Natural killer cell (primary cell): ENCODE measurements at regions not wholly inside any gene's neighbourhood (a gene's known extent, or its start where the extent isn't known, plus 50 kb on each side); places are given as distances from the start of the nearest gene placed in this dataset.

Source experiments
- ATAC-seq, 3 donors: fragments of 150-1000 bp in 2 of 3; fragments of 200-7000 bp in 1 of 3; cut with Tn5 transposase; 1 replicate in 1 of 3; 2 replicates in 2 of 3; pipeline ENCODE4 v1.10.0; 2021; ENCODE audit warnings: mild to moderate bottlenecking in 2 of 3, moderate library complexity in 2 of 3
- DNase-seq, 2 donors: peaks; one replicate each; pipeline versions ENCODE4 v3.0.0 to v3.0.0-alpha.2; 2013 to 2021; ENCODE audit warnings: mixed read lengths in 1 of 2
- H3K27ac ChIP-seq: one replicate; pipeline ENCODE4 v1.5.1; 2013; ENCODE audit warnings: mild to moderate bottlenecking, low read length
- H3K27me3 ChIP-seq: one replicate; pipeline ENCODE4 v1.6.1; 2013; ENCODE audit warnings: low read length; ENCODE audit not compliant: control insufficient read depth, insufficient read depth
- H3K36me3 ChIP-seq: one replicate; pipeline ENCODE4 v1.6.1; 2013; ENCODE audit warnings: low read length; ENCODE audit not compliant: control insufficient read depth, insufficient read depth
- H3K4me1 ChIP-seq: one replicate; pipeline ENCODE4 v1.6.1; 2013; ENCODE audit warnings: low read length; ENCODE audit not compliant: control insufficient read depth, insufficient read depth
- H3K4me3 ChIP-seq: one replicate; pipeline ENCODE4 v1.5.1; 2013; ENCODE audit warnings: low read length
- H3K9me3 ChIP-seq: one replicate; pipeline ENCODE4 v1.6.1; 2013; ENCODE audit warnings: low read length; ENCODE audit not compliant: control insufficient read depth, insufficient read depth
- H3K27ac Mint-ChIP-seq, 2 donors: one replicate each; pipeline ENCODE4 v1.8.0; 2022; ENCODE audit warnings: mild to moderate bottlenecking in 2 of 2, mixed read lengths in 2 of 2, moderate library complexity in 1 of 2
- H3K27me3 Mint-ChIP-seq, 2 donors: one replicate each; pipeline ENCODE4 v1.8.0; 2022; ENCODE audit warnings: low read depth in 2 of 2, mixed read lengths in 2 of 2
- H3K36me3 Mint-ChIP-seq: one replicate; pipeline ENCODE4 v1.8.0; 2022; ENCODE audit warnings: mixed read lengths
- H3K4me1 Mint-ChIP-seq, 2 donors: one replicate each; pipeline ENCODE4 v1.8.0; 2022; ENCODE audit warnings: mixed read lengths in 2 of 2
- H3K4me3 Mint-ChIP-seq: one replicate; pipeline ENCODE4 v1.8.0; 2022; ENCODE audit warnings: mild to moderate bottlenecking, moderate library complexity, mixed read lengths
- H3K9me3 Mint-ChIP-seq, 2 donors: one replicate each; pipeline ENCODE4 v1.8.0; 2022; ENCODE audit warnings: mixed read lengths in 2 of 2
- WGBS: methylation state at CpG from one replicate; pipeline ENCODE4 v1.1.7; 2013; ENCODE audit warnings: missing lambda C conversion rate; ENCODE audit not compliant: insufficient coverage; 5-methylcytosine and 5-hydroxymethylcytosine counted together
- intact Hi-C: fragments of 100-400 bp; cut with micrococcal nuclease; formaldehyde crosslinking; loops from one replicate; pipeline ENCODE4 v1.14.2; 2022
- TF ChIP-seq, protein P1 (sequence below): fragments of 200-600 bp; IDR thresholded peaks from one replicate; pipeline ENCODE4 v1.8.0; 2022; ENCODE audit warnings: antibody characterized with exemption

DNA sequence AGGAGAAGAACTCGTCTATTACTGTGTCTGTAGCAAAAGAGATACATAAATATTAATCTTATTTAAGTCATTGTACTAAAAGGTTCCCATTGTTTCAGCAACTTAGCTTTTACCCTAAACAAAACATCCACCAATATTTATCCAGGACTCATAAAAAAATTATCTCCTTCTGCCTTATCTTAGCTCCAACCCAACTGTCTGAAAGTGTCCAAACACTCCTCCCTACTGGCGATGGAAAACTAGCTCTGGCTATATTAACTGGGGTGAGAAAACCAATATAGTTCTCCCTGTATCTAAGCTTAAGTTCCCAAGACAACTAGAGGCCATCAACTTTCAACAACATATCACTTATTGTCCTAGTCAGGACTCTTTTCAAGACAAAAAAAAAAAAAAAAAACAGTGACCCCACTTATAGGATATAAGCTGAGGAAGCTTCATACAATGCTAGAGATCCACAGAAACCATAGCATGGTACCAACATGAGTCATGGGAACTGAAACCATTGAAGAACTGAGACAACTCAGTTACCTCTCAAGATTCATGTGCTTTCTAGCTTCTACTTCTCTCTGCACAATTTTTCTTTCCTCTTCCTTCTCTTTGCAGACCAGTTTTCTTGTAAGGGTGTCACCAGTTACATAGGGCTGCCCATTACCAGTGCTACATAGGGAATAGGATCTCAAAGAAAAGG, 150.7 kb upstream of the RASA1 start:
- ATAC-seq, result no peak
- Mint-ChIP-seq H3K4me3 (no peak overlapping the region), H3K27me3 (no peaks in the 10 kb centered on the region), H3K9me3 (peaks cover 0 to 2% of the 10 kb centered on the region in 2 donors), H3K27ac (no peak overlapping the region), H3K36me3 (no peaks in the 10 kb centered on the region), H3K4me1 (peaks cover 39 to 51% of the 10 kb centered on the region in 2 donors)
- Histone ChIP-seq H3K27me3 (no peaks in the 10 kb centered on the region), H3K9me3 (no peaks in the 10 kb centered on the region), H3K27ac (no peak overlapping the region), H3K36me3 (no peaks in the 10 kb centered on the region), H3K4me3 (no peak overlapping the region), H3K4me1 (peaks cover 15% of the 10 kb centered on the region)
- 100% methylated on average over 1 of the region's 2 CpGs for WGBS
- intact Hi-C loops, result no loop called here
- DNase-seq, result no peak
- TF ChIP-seq, protein P1, sequence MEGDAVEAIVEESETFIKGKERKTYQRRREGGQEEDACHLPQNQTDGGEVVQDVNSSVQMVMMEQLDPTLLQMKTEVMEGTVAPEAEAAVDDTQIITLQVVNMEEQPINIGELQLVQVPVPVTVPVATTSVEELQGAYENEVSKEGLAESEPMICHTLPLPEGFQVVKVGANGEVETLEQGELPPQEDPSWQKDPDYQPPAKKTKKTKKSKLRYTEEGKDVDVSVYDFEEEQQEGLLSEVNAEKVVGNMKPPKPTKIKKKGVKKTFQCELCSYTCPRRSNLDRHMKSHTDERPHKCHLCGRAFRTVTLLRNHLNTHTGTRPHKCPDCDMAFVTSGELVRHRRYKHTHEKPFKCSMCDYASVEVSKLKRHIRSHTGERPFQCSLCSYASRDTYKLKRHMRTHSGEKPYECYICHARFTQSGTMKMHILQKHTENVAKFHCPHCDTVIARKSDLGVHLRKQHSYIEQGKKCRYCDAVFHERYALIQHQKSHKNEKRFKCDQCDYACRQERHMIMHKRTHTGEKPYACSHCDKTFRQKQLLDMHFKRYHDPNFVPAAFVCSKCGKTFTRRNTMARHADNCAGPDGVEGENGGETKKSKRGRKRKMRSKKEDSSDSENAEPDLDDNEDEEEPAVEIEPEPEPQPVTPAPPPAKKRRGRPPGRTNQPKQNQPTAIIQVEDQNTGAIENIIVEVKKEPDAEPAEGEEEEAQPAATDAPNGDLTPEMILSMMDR, result no peak

- Histone ChIP-seq H3K27ac (no peak overlapping the region), H3K9me3 (no peaks in the 10 kb centered on the region), H3K4me3 (no peak overlapping the region), H3K36me3 (no peaks in the 10 kb centered on the region), H3K27me3 (no peaks in the 10 kb centered on the region), H3K4me1 (peaks cover 18% of the 10 kb centered on the region)
- TF ChIP-seq, protein P1, result no peak
- H3K9me3 Mint-ChIP-seq, result peaks cover 0 to 2% of the 10 kb centered on the region in 2 donors
- intact Hi-C loops, result no loop called here
- no peak for ATAC-seq
- WGBS, result 97% methylated on average over 3 of the region's 3 CpGs
- H3K27ac Mint-ChIP-seq, result peak overlapping the region; percentile 67 to 75
- no peak overlapping the region for H3K4me3 Mint-ChIP-seq
- peaks cover 42 to 44% of the 10 kb centered on the region in 2 donors for H3K4me1 Mint-ChIP-seq
- no peak for DNase-seq
- H3K27me3 Mint-ChIP-seq, result no peaks in the 10 kb centered on the region
- no peaks in the 10 kb centered on the region for H3K36me3 Mint-ChIP-seq
Observed at GRCh38 chr5:87119588-87119987, 148.1 kb upstream of the RASA1 start.

- WGBS, result 28% methylated on average over 2 of the region's 2 CpGs
- no peaks in the 10 kb centered on the region for H3K36me3 ChIP-seq
- DNase-seq, result peak in 1 of 2 donors; percentile 48
- peaks cover 42 to 44% of the 10 kb centered on the region in 2 donors for H3K4me1 Mint-ChIP-seq
- no peak overlapping the region for H3K4me3 ChIP-seq
- peaks cover 0 to 2% of the 10 kb centered on the region in 2 donors for H3K9me3 Mint-ChIP-seq
- ATAC-seq, result peak; percentile 65 to 78 (median 66)
- H3K27me3 ChIP-seq, result no peaks in the 10 kb centered on the region
- no peaks in the 10 kb centered on the region for H3K36me3 Mint-ChIP-seq
- intact Hi-C loops, result loop anchor here (2.0 to 5.0 kb wide), 4 partner anchors 46 to 503 kb away; partner anchors contain the start of genes CCNH and COX7C
- TF ChIP-seq, protein P1, result no peak
- peaks cover 18% of the 10 kb centered on the region for H3K4me1 ChIP-seq
- H3K9me3 ChIP-seq, result no peaks in the 10 kb centered on the region
- no peaks in the 10 kb centered on the region for H3K27me3 Mint-ChIP-seq
- peak overlapping the region; percentile 67 to 75 for H3K27ac Mint-ChIP-seq
- peak overlapping the region; percentile 54 for H3K4me3 Mint-ChIP-seq
- peak overlapping the region; percentile 63 for H3K27ac ChIP-seq
Observed at GRCh38 chr5:87120518-87121303, 147.0 kb upstream of the RASA1 start.
